AG08396 (cell line): ENCODE measurements at regions not wholly inside any gene's neighbourhood (a gene's known extent, or its start where the extent isn't known, plus 50 kb on each side); places are given as distances from the start of the nearest gene placed in this dataset.

Experiments
- DNase-seq: peaks from one replicate; pipeline ENCODE4 v3.0.0; 2012; ENCODE audit warnings: low spot score, mixed read lengths

- DNase-seq = peak; percentile 27
These were observed 185.4 kb downstream of the FBXO15 start for GRCh38 chr18:73962256-73962655.

DNA sequence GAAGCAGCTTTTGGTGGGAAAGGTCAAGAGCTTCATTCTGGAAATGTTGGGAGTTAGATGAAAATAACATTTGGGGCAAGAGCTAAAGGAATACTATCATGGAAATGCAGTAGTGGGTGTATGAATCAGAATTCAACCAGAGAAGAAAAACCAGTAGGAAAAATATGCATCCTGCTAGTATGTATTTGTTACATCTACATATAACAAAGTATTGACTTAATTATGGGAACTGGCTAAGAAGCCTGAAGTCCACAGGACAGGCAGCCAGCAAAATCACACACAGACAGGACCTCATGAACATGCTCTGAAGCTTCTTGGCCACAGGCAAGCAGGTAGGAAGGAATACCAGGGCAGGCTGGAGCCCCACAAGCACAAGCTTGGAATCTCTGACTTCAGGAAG lies 185.8 kb downstream of the FBXO15 start:
- no peak for DNase-seq

DNA sequence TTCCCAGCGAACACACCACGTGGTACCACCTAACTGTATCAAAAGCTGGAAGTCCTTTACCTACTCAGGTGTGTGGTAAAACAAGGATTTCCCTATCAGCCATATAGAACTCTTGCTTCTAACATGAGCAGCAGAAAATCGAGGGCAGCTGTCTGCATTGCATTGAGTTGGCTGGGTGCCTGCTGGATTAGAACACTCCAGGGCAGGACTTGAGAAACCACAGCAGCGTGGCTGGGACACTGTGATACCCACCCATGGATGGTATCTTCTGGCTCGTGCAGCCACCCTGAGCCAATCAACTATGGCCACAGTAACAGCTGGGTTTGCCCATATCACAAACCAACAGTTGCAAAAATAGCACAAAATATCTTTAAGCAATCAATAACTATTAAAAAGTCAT lies 188.3 kb downstream of the FBXO15 start:
- no peak for DNase-seq

- DNase-seq = no peak
These were observed 193.4 kb downstream of the FBXO15 start for GRCh38 chr18:73954268-73954667.

DNA sequence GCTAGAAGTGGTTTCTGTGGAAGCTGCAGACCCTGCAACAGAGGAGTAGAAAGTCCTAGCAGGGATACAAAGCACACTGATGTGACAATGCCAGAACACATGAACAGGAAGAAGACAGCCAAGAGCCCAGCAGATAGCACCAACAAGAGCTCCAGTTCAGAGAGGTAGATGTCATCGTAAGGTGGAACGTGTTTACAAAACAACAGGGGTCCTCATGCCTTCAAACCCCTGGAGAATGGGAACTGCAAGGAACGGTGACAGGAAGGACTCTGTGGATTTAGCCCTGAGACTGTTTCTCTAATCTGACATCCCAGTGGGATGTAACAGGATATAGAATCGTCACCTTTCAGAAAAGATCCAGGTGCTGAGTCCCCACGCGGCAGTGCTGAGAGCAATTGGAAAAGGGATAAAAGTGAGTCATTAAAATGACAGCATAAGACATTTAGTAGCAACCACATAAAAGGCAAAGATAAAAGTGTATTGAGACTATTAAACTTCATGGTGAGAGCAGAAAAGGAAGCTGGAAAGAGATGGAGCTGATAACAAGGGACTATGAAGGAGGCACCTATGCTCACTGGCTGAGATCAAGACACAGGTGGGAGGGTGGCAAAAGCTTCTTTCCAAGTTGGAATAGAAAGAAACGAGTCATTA lies 195.2 kb downstream of the FBXO15 start:
- DNase-seq = no peak

GRCh38 chr18:73950116-73950700 lies 197.4 kb downstream of the FBXO15 start:
- no peak for DNase-seq

- DNase-seq = no peak
These were observed 199.1 kb downstream of the FBXO15 start for GRCh38 chr18:73948497-73948896.

- DNase-seq = no peak
These were observed 199.6 kb downstream of the FBXO15 start for GRCh38 chr18:73948084-73948483.

GRCh38 chr18:73947180-73947921 lies 200.3 kb downstream of the FBXO15 start:
- no peak for DNase-seq

GRCh38 chr18:73945130-73945792 lies 202.4 kb downstream of the FBXO15 start:
- DNase-seq = peak; percentile 21

- DNase-seq = no peak
These were observed 202.9 kb downstream of the FBXO15 start for GRCh38 chr18:73944715-73945114.

- DNase-seq = no peak
These were observed 203.9 kb downstream of the FBXO15 start for GRCh38 chr18:73943763-73944162.

- no peak for DNase-seq
These were observed 204.7 kb downstream of the FBXO15 start for GRCh38 chr18:73942956-73943355.

GRCh38 chr18:73942081-73942625 lies 205.5 kb downstream of the FBXO15 start:
- no peak for DNase-seq

GRCh38 chr18:73940721-73941120 lies 206.9 kb downstream of the FBXO15 start:
- DNase-seq = no peak

DNA sequence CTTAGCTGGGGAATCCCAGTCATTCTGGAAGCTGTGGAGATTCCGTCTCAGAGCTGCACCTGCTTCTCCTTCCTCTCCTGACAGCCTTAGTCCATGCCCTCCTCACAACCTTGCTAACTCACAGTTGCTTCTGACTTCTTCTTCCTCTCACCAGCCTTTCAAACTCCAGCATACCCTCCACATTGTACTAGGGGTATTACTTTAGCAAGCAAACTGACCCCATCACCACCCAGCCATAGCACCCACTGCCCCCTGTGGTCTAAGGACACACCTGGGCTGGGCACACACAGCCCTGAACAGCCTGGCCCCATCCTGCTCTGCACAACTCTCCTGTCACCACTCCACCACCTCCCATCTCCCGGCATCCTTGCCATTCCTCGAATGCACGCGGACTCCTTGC lies 208.2 kb downstream of the FBXO15 start:
- DNase-seq = no peak

DNA sequence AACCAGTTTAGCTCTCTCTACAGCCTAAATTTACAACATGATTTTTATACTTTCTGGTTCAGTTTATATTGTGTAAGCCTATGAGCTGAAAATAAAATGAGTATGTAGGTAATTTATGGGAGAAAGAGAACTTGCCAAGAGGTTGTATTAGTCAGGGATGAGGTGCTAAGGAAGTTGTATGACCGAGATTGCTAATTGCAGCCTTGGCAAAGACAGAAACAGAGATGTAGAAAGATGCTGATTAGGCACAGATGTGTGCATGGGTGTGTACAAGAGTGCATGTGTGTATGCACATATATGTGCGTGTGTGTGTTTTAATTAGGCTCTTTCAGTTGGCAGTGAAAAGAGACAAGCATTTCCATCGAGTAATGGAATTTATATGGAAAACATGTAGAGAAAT lies 213.9 kb downstream of the FBXO15 start:
- DNase-seq = no peak

GRCh38 chr18:73932976-73933375 lies 214.7 kb downstream of the FBXO15 start:
- DNase-seq = no peak

DNA sequence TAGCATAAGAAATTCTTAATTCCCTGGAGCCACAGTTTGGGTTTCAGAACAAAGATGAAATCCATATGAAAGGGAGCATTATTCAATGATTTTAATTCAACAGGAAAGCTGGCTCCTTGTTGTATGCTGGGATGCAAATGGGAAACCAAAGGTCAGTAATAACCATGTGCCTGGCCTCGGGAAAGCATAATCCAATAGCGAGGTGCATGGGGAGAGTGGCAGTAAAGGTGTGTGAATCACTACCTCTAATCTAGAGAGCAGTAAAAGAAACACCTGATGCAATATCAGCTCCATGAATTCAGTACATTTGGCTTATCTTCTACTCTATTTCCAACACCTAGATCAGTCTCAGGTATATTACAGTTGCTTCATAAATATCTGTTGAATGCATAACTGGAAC lies 220.1 kb downstream of the FBXO15 start:
- no peak for DNase-seq

DNA sequence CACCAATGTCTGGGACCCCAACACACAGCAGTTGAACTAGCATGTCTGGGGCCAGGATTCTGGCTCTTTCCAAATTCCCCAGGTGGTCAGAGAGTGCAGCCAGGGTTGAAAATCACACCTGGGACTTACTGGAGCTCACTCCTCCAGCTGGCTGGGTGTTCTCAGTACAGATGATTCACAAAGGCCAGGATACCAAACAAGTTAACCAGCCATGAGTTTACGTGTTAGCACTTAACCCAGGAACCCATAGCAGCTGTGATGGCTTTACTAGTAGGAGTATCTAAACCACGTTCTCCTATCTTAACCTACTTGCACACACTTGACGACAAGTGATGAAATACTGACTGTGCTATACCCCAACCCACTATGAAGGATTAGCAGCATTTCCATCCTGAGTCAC lies 222.8 kb downstream of the FBXO15 start:
- no peak for DNase-seq

- no peak for DNase-seq
These were observed 223.3 kb downstream of the FBXO15 start for GRCh38 chr18:73924307-73924706.

GRCh38 chr18:73923866-73924265 lies 223.8 kb downstream of the FBXO15 start:
- no peak for DNase-seq

- no peak for DNase-seq
These were observed 227.6 kb downstream of the FBXO15 start for GRCh38 chr18:73920033-73920432.
